ENCODE measurements at regions not wholly inside any gene's neighbourhood (a gene's known extent, or its start where the extent isn't known, plus 50 kb on each side); places are given as distances from the start of the nearest gene placed in this dataset.

DNA sequence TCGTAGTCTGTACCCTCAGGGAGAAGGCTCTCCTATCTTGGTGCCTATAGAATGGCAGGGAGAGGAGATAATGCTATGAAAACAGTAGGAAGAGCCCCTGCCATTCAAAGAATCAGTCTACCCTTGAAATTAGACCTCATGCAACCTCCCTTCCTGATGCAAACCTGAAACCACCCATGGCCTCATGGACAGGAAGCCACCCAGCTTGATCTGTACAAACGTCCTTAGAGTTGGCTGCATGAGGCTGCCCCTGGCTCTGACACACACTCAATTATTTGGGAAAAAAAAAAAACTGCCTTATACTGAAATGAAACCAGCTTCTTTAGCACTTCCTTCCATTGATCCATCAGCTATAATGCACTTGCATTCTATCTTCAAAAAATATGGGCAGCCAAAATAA lies 116.6 kb upstream of the BCL2L14 start:
- no peak overlapping the region for H3K4me3 Mint-ChIP-seq
- no peaks in the 10 kb centered on the region for H3K9me3 Mint-ChIP-seq
- no peak for TF ChIP-seq CTCF (conservative IDR thresholded peaks at IDR 0.05)
- no peaks in the 10 kb centered on the region for H3K4me1 Mint-ChIP-seq
- H3K27me3 Mint-ChIP-seq (ENCODE audit: low read depth) = peaks cover 16% of the 10 kb centered on the region
- H3K36me3 Mint-ChIP-seq (ENCODE audit: low read depth) = no peaks in the 10 kb centered on the region
- H3K27ac Mint-ChIP-seq (ENCODE audit: unreplicated experiment) = no peak overlapping the region
- DNase-seq (ENCODE audit: low read depth, low spot score) = no peak

- Mint-ChIP-seq H3K27ac (ENCODE audit: unreplicated experiment) (no peak overlapping the region), H3K4me1 (peaks cover 6% of the 10 kb centered on the region), H3K27me3 (ENCODE audit: low read depth) (peaks cover 12% of the 10 kb centered on the region), H3K9me3 (no peaks in the 10 kb centered on the region), H3K4me3 (no peak overlapping the region), H3K36me3 (ENCODE audit: low read depth) (no peaks in the 10 kb centered on the region)
- DNase-seq (ENCODE audit: low read depth, low spot score) = no peak
- no peak for TF ChIP-seq CTCF (conservative IDR thresholded peaks at IDR 0.05)
These were observed 112.3 kb upstream of the BCL2L14 start for GRCh38 chr12:11958221-11959091.

GRCh38 chr12:11959117-11959823 lies 111.5 kb upstream of the BCL2L14 start:
- no peak for DNase-seq (ENCODE audit: low read depth, low spot score)
- Mint-ChIP-seq H3K36me3 (ENCODE audit: low read depth) (no peaks in the 10 kb centered on the region), H3K4me3 (no peak overlapping the region), H3K9me3 (no peaks in the 10 kb centered on the region), H3K27me3 (ENCODE audit: low read depth) (peaks cover 12% of the 10 kb centered on the region), H3K4me1 (peaks cover 6% of the 10 kb centered on the region), H3K27ac (ENCODE audit: unreplicated experiment) (no peak overlapping the region)
- TF ChIP-seq CTCF (conservative IDR thresholded peaks at IDR 0.05) = no peak

- Mint-ChIP-seq H3K36me3 (ENCODE audit: low read depth) (no peaks in the 10 kb centered on the region), H3K4me1 (peaks cover 6% of the 10 kb centered on the region), H3K27ac (ENCODE audit: unreplicated experiment) (no peak overlapping the region), H3K9me3 (no peaks in the 10 kb centered on the region), H3K4me3 (no peak overlapping the region), H3K27me3 (ENCODE audit: low read depth) (peaks cover 10% of the 10 kb centered on the region)
- DNase-seq (ENCODE audit: low read depth, low spot score) = no peak
- no peak for TF ChIP-seq CTCF (conservative IDR thresholded peaks at IDR 0.05)
These were observed 110.1 kb upstream of the BCL2L14 start for GRCh38 chr12:11960646-11961045.

DNA sequence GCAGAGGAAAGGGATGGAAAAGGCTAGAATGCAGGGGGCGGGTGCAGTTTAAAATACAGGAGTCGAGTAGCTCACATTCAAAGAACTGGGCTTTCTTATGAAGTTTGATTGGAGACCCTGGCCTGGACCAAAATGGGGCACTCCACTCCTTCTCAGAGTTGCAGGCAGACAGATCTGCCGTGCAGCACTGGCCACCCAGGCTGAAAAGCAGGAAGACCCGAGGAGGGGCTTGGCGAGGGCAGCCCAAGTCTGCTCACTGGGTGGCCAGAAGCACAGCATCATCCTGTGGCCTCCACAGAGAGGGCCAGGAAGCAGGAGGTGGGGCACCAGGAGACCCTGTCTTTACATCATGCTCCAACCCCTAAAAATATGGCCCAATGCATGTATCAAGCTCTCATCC lies 109.1 kb upstream of the BCL2L14 start:
- Mint-ChIP-seq H3K27ac (ENCODE audit: unreplicated experiment) (no peak overlapping the region), H3K4me3 (no peak overlapping the region), H3K36me3 (ENCODE audit: low read depth) (no peaks in the 10 kb centered on the region), H3K4me1 (peaks cover 6% of the 10 kb centered on the region), H3K27me3 (ENCODE audit: low read depth) (peaks cover 3% of the 10 kb centered on the region), H3K9me3 (no peaks in the 10 kb centered on the region)
- no peak for DNase-seq (ENCODE audit: low read depth, low spot score)
- no peak for TF ChIP-seq CTCF (conservative IDR thresholded peaks at IDR 0.05)

All from neural crest cell (in vitro differentiated cells).